Hepatocyte (in vitro differentiated cells): ENCODE measurements at regions not wholly inside any gene's neighbourhood (a gene's known extent, or its start where the extent isn't known, plus 50 kb on each side); places are given as distances from the start of the nearest gene placed in this dataset.

Source experiments
- EZH2 ChIP-seq: fragments of 200-600 bp; sonication (generic); IDR thresholded peaks from 2 replicates; pipeline ENCODE4 v1.6.1; 2016; ENCODE audit warnings: antibody characterized with exemption, mild to moderate bottlenecking, borderline replicate concordance
- EZH2phosphoT487 ChIP-seq: fragments of 200-600 bp; sonication (generic); IDR thresholded peaks from one replicate; pipeline ENCODE4 v1.6.1; 2018; ENCODE audit warnings: antibody characterized with exemption, mild to moderate bottlenecking, low read depth, moderate library complexity; ENCODE audit not compliant: unreplicated experiment, severe bottlenecking
- TF ChIP-seq, protein P1 (sequence below): fragments of 200-600 bp; sonication (generic); IDR thresholded peaks from 2 replicates; pipeline ENCODE4 v1.5.1; 2016; ENCODE audit warnings: antibody characterized with exemption, mild to moderate bottlenecking; ENCODE audit not compliant: poor library complexity

DNA sequence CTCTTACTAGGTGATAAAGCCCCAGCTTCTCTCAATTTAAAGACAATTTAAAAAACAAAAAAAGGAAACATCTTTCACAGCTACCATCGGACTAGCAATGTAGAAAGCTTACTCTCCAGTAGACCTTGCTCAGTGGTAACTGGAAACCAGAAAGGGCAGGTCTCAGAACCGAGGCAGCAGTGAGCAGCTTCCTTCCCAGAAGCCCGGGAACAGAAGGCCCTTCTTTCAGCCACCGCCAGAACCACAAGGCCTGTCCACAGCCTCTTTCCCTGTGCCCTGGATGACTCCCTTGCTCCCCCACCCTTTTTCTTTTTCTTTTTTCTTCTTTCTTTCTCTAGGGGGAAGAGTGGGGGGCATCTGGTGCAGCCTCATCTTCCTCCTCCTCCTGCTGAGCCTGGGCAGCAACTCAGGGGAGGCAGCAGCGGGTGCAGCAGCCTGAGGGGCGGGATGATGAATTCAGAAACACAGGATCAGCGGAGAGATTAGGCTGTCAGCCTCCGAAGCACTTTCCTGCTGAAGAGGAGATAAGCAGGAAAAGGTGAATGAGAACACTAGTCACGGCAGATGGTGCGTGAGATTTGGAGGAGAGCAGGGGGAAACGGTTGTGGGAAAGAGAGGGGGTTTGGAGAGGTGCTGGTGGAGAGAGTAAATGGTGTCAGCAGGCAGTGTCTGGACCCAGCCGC is 158.5 kb downstream of the ID4 start:
- no peak for TF ChIP-seq EZH2phosphoT487
- TF ChIP-seq, protein P1, sequence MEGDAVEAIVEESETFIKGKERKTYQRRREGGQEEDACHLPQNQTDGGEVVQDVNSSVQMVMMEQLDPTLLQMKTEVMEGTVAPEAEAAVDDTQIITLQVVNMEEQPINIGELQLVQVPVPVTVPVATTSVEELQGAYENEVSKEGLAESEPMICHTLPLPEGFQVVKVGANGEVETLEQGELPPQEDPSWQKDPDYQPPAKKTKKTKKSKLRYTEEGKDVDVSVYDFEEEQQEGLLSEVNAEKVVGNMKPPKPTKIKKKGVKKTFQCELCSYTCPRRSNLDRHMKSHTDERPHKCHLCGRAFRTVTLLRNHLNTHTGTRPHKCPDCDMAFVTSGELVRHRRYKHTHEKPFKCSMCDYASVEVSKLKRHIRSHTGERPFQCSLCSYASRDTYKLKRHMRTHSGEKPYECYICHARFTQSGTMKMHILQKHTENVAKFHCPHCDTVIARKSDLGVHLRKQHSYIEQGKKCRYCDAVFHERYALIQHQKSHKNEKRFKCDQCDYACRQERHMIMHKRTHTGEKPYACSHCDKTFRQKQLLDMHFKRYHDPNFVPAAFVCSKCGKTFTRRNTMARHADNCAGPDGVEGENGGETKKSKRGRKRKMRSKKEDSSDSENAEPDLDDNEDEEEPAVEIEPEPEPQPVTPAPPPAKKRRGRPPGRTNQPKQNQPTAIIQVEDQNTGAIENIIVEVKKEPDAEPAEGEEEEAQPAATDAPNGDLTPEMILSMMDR: no peak
- TF ChIP-seq EZH2: no peak
